H9 (cell line): ENCODE measurements at regions not wholly inside any gene's neighbourhood (a gene's known extent, or its start where the extent isn't known, plus 50 kb on each side); places are given as distances from the start of the nearest gene placed in this dataset.

Experiments used
- DNase-seq: peaks from one replicate; pipeline ENCODE4 v3.0.0-alpha.2; 2017
- H2AFZ ChIP-seq: one replicate; pipeline ENCODE4 v1.6.1; 2013; ENCODE audit warnings: mild to moderate bottlenecking, low read length, control low read depth, moderate library complexity
- H2AK5ac ChIP-seq: 2 replicates; pipeline ENCODE4 v1.6.1; 2013; ENCODE audit warnings: low read length, control low read depth, mixed read lengths; ENCODE audit not compliant: insufficient read length
- H2BK120ac ChIP-seq: one replicate; pipeline ENCODE4 v1.6.1; 2013; ENCODE audit warnings: low read depth, mild to moderate bottlenecking, low read length, control low read depth, inconsistent platforms; ENCODE audit not compliant: poor library complexity, severe bottlenecking
- H2BK12ac ChIP-seq: 2 replicates; pipeline ENCODE4 v1.6.1; 2013; ENCODE audit warnings: low read length, control low read depth, mixed read lengths, low read depth; ENCODE audit not compliant: insufficient read length
- H2BK15ac ChIP-seq: 2 replicates; pipeline ENCODE4 v1.6.1; 2013; ENCODE audit warnings: low read depth, low read length, control low read depth
- H2BK20ac ChIP-seq: one replicate; pipeline ENCODE4 v1.6.1; 2013; ENCODE audit warnings: low read depth, mild to moderate bottlenecking, low read length, control low read depth, inconsistent platforms; ENCODE audit not compliant: poor library complexity, severe bottlenecking
- H2BK5ac ChIP-seq: 2 replicates; pipeline ENCODE4 v1.6.1; 2013; ENCODE audit warnings: low read length, control low read depth, mixed read lengths; ENCODE audit not compliant: insufficient read length
- H3K14ac ChIP-seq: 2 replicates; pipeline ENCODE4 v1.6.1; 2013; ENCODE audit warnings: low read length, control low read depth; ENCODE audit not compliant: insufficient read depth
- H3K18ac ChIP-seq: 2 replicates; pipeline ENCODE4 v1.6.1; 2013; ENCODE audit warnings: low read depth, mild to moderate bottlenecking, mixed read lengths, low read length, control low read depth; ENCODE audit not compliant: insufficient read length
- H3K23ac ChIP-seq: 2 replicates; pipeline ENCODE4 v1.6.1; 2013; ENCODE audit warnings: low read length, control low read depth, mixed read lengths, low read depth; ENCODE audit not compliant: insufficient read length
- H3K23me2 ChIP-seq: 2 replicates; pipeline ENCODE4 v1.6.1; 2013; ENCODE audit warnings: low read depth, mild to moderate bottlenecking, mixed read lengths, low read length, control low read depth; ENCODE audit not compliant: insufficient read length, poor library complexity, severe bottlenecking
- H3K27ac ChIP-seq: 2 replicates; pipeline ENCODE4 v1.5.1; 2013; ENCODE audit warnings: low read length, control low read depth, mixed read lengths, low read depth; ENCODE audit not compliant: insufficient read length
- H3K27me3 ChIP-seq: 2 replicates; pipeline ENCODE4 v1.6.1; 2013; ENCODE audit warnings: low read length, control low read depth, inconsistent platforms; ENCODE audit not compliant: insufficient read depth
- H3K4ac ChIP-seq: 2 replicates; pipeline ENCODE4 v1.6.1; 2013; ENCODE audit warnings: low read depth, mild to moderate bottlenecking, control low read depth, inconsistent platforms, low read length, moderate library complexity
- H3K4me1 ChIP-seq: 2 replicates; pipeline ENCODE4 v1.6.1; 2013; ENCODE audit warnings: low read length, control low read depth, inconsistent platforms; ENCODE audit not compliant: insufficient read depth
- H3K4me2 ChIP-seq: 2 replicates; pipeline ENCODE4 v1.6.1; 2013; ENCODE audit warnings: low read length, control low read depth, mixed read lengths; ENCODE audit not compliant: insufficient read length, insufficient read depth
- H3K56ac ChIP-seq: 2 replicates; pipeline ENCODE4 v1.6.1; 2013; ENCODE audit warnings: low read depth, mild to moderate bottlenecking, mixed read lengths, low read length, control low read depth; ENCODE audit not compliant: insufficient read length
- H3K79me1 ChIP-seq: 2 replicates; pipeline ENCODE4 v1.6.1; 2013; ENCODE audit warnings: low read depth, mild to moderate bottlenecking, moderate library complexity, low read length, control low read depth, inconsistent platforms; ENCODE audit not compliant: insufficient read depth, poor library complexity, severe bottlenecking
- H3K79me2 ChIP-seq: 2 replicates; pipeline ENCODE4 v1.6.1; 2013; ENCODE audit warnings: low read length, control low read depth, inconsistent platforms; ENCODE audit not compliant: insufficient read depth
- H3K9ac ChIP-seq: 2 replicates; pipeline ENCODE4 v1.6.1; 2013; ENCODE audit warnings: low read length, control low read depth, mixed read lengths; ENCODE audit not compliant: insufficient read length; ENCODE audit errors: extremely low read depth
- H3K9me3 ChIP-seq: one replicate; pipeline ENCODE4 v1.6.1; 2013; ENCODE audit warnings: low read depth, low read length, inconsistent platforms; ENCODE audit not compliant: control insufficient read depth
- H3T11ph ChIP-seq: one replicate; pipeline ENCODE4 v1.6.1; 2013; ENCODE audit warnings: mild to moderate bottlenecking, low read length, control low read depth, inconsistent platforms
- H4K20me1 ChIP-seq: one replicate; pipeline ENCODE4 v1.6.1; 2013; ENCODE audit not compliant: control insufficient read depth, insufficient read length, insufficient read depth
- H4K5ac ChIP-seq: 2 replicates; pipeline ENCODE4 v1.6.1; 2013; ENCODE audit warnings: low read depth, mild to moderate bottlenecking, mixed read lengths, low read length, control low read depth; ENCODE audit not compliant: insufficient read length
- H4K8ac ChIP-seq: replicated peaks from 2 replicates; pipeline ENCODE4 v1.6.1; 2013; ENCODE audit warnings: low read length, control low read depth, mixed read lengths, low read depth; ENCODE audit not compliant: insufficient read length
- H4K91ac ChIP-seq: 2 replicates; pipeline ENCODE4 v1.6.1; 2013; ENCODE audit warnings: low read depth, mild to moderate bottlenecking, moderate library complexity, mixed read lengths, low read length, control low read depth; ENCODE audit not compliant: insufficient read length
- H3K27ac Mint-ChIP-seq, 3 experiments: 2 replicates in 2 of 3; 3 replicates in 1 of 3; pipeline ENCODE4 v1.8.0; 2020 to 2021; ENCODE audit warnings: mixed read lengths in 3 of 3, mild to moderate bottlenecking in 1 of 3, moderate library complexity in 1 of 3
- H3K27me3 Mint-ChIP-seq: 2 replicates; pipeline ENCODE4 v1.8.0; 2021; ENCODE audit warnings: low read depth, mild to moderate bottlenecking, moderate library complexity, mixed read lengths
- H3K36me3 Mint-ChIP-seq, 3 experiments: 2 replicates in 2 of 3; 3 replicates in 1 of 3; pipeline ENCODE4 v1.8.0; 2020 to 2021; ENCODE audit warnings: low read depth in 3 of 3, mixed read lengths in 3 of 3; ENCODE audit not compliant: insufficient read depth in 1 of 3
- H3K4me1 Mint-ChIP-seq, 2 experiments: 2 replicates each; pipeline ENCODE4 v1.8.0; 2020; ENCODE audit warnings: mixed read lengths in 2 of 2
- H3K4me3 Mint-ChIP-seq, 2 experiments: 2 replicates in 1 of 2; 3 replicates in 1 of 2; pipeline ENCODE4 v1.8.0; 2020 to 2021; ENCODE audit warnings: mild to moderate bottlenecking in 2 of 2, mixed read lengths in 2 of 2, moderate library complexity in 1 of 2
- H3K9me3 Mint-ChIP-seq, 2 experiments: 2 replicates in 1 of 2; 3 replicates in 1 of 2; pipeline ENCODE4 v1.8.0; 2020; ENCODE audit warnings: mild to moderate bottlenecking in 2 of 2, mixed read lengths in 2 of 2, moderate library complexity in 1 of 2
- WGBS: extraction: QIAGEN DNeasy Blood & Tissue Kit; methylation state at CpG from one replicate; pipeline ENCODE4 v1.1.7; 2013; ENCODE audit warnings: missing lambda C conversion rate, low lambda C conversion rate, mixed read lengths; ENCODE audit not compliant: insufficient read length; ENCODE audit errors: extremely low coverage; 5-methylcytosine and 5-hydroxymethylcytosine counted together
- TF ChIP-seq, protein P1 (sequence below): fragments of 200-600 bp; sonication (generic); conservative IDR thresholded peaks from 3 replicates; pipeline ENCODE4 v1.8.0; 2021; ENCODE audit warnings: antibody characterized with exemption, mild to moderate bottlenecking

DNA sequence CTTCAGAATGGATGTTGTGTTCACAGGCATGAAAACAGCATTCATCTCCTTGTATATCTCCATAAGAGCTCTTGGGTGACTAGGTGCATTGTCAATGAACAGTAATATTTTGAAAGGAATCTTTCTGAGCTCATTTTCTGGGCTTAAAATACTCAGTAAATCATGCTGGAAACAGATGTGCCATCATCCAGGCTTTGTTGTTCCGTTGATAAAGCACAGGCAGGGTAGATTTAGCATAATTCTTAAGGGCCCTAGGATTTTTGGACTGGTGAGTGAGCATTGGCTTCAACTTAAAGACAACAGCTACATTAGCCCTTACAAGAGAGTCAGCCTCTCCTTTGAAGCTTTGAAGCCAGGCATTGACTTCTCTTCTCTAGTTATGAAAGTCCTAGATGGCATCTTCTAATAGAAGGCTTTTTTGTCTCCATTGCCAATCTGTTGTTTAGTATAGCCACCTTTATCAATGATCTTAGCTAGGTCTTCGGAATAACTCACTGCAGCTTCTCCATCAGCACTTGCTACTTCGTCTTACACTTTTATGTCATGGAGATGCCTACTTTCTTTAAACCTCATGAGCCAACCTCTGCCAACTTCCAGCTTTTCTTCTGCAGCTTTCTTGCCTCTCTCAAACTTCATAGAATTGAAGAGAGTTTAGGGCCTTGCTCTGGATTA is 79.6 kb upstream of the PSMA6 start:
- no peak overlapping the region for H3K4me2 ChIP-seq
- H3K79me1 ChIP-seq, result no peaks in the 10 kb centered on the region
- no peaks in the 10 kb centered on the region for H3K4me1 ChIP-seq
- H2AK5ac ChIP-seq, result no peak overlapping the region
- no peak overlapping the region for H4K8ac ChIP-seq
- H3K27ac ChIP-seq, result no peak overlapping the region
- no peak overlapping the region for H3K27ac Mint-ChIP-seq
- no peaks in the 10 kb centered on the region for H3K36me3 Mint-ChIP-seq
- no peak overlapping the region for H3K4me3 Mint-ChIP-seq
- H3K23me2 ChIP-seq, result no peaks in the 10 kb centered on the region
- no peak overlapping the region for H2BK120ac ChIP-seq
- no peak overlapping the region for H3K4ac ChIP-seq
- H2BK12ac ChIP-seq, result no peak overlapping the region
- no peaks in the 10 kb centered on the region for H3K9me3 Mint-ChIP-seq
- no peak overlapping the region for H3K23ac ChIP-seq
- WGBS, result no CpG with 5 or more reads among the region's 3 CpGs
- H3K56ac ChIP-seq, result no peak overlapping the region
- H2BK5ac ChIP-seq, result no peak overlapping the region
- H3K4me1 Mint-ChIP-seq, result peaks cover 7% of the 10 kb centered on the region in 2 experiments
- H2BK20ac ChIP-seq, result no peak overlapping the region
- H3K14ac ChIP-seq, result no peak overlapping the region
- no peak overlapping the region for H3K18ac ChIP-seq
- no peak overlapping the region for H2BK15ac ChIP-seq
- H3K27me3 ChIP-seq, result no peaks in the 10 kb centered on the region
- H3K9ac ChIP-seq, result no peak overlapping the region
- no peaks in the 10 kb centered on the region for H3K9me3 ChIP-seq
- no peak overlapping the region for H3T11ph ChIP-seq
- no peaks in the 10 kb centered on the region for H4K20me1 ChIP-seq
- TF ChIP-seq, protein P1, sequence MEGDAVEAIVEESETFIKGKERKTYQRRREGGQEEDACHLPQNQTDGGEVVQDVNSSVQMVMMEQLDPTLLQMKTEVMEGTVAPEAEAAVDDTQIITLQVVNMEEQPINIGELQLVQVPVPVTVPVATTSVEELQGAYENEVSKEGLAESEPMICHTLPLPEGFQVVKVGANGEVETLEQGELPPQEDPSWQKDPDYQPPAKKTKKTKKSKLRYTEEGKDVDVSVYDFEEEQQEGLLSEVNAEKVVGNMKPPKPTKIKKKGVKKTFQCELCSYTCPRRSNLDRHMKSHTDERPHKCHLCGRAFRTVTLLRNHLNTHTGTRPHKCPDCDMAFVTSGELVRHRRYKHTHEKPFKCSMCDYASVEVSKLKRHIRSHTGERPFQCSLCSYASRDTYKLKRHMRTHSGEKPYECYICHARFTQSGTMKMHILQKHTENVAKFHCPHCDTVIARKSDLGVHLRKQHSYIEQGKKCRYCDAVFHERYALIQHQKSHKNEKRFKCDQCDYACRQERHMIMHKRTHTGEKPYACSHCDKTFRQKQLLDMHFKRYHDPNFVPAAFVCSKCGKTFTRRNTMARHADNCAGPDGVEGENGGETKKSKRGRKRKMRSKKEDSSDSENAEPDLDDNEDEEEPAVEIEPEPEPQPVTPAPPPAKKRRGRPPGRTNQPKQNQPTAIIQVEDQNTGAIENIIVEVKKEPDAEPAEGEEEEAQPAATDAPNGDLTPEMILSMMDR, result no peak
- H2AFZ ChIP-seq, result no peak overlapping the region
- no peaks in the 10 kb centered on the region for H3K79me2 ChIP-seq
- H4K91ac ChIP-seq, result no peak overlapping the region
- no peak for DNase-seq
- no peak overlapping the region for H4K5ac ChIP-seq
- H3K27me3 Mint-ChIP-seq, result no peaks in the 10 kb centered on the region
